Ishikawa (cell line): ENCODE measurements at regions not wholly inside any gene's neighbourhood (a gene's known extent, or its start where the extent isn't known, plus 50 kb on each side); places are given as distances from the start of the nearest gene placed in this dataset.

Experiments
- CEBPB ChIP-seq: IDR thresholded peaks from 2 replicates; pipeline ENCODE4 v1.6.1; 2012
- CREB1 ChIP-seq: IDR thresholded peaks from 2 replicates; pipeline ENCODE4 v1.6.1; 2012; ENCODE audit warnings: low read depth
- EGR1 ChIP-seq: IDR thresholded peaks from 2 replicates; pipeline ENCODE4 v1.6.1; 2012
- EP300 ChIP-seq: IDR thresholded peaks from 2 replicates; pipeline ENCODE4 v1.6.1; 2012; ENCODE audit warnings: borderline replicate concordance
- FOXM1 ChIP-seq: IDR thresholded peaks from 2 replicates; pipeline ENCODE4 v1.6.1; 2012; ENCODE audit warnings: low read depth, borderline replicate concordance
- MAX ChIP-seq: IDR thresholded peaks from 2 replicates; pipeline ENCODE4 v1.6.1; 2012
- NFIC ChIP-seq: IDR thresholded peaks from 2 replicates; pipeline ENCODE4 v1.6.1; 2012
- RAD21 ChIP-seq: IDR thresholded peaks from 2 replicates; pipeline ENCODE4 v1.6.1; 2012; ENCODE audit warnings: low read depth
- TAF1 ChIP-seq: IDR thresholded peaks from 2 replicates; pipeline ENCODE4 v1.6.1; 2012; ENCODE audit warnings: low read depth, mild to moderate bottlenecking
- TCF12 ChIP-seq: IDR thresholded peaks from 2 replicates; pipeline ENCODE4 v1.6.1; 2012; ENCODE audit warnings: low read depth
- TEAD4 ChIP-seq: IDR thresholded peaks from 2 replicates; pipeline ENCODE4 v1.6.1; 2012
- YY1 ChIP-seq: IDR thresholded peaks from 2 replicates; pipeline ENCODE4 v1.6.1; 2012; ENCODE audit warnings: low read depth
- ZBTB7A ChIP-seq: IDR thresholded peaks from 2 replicates; pipeline ENCODE4 v1.6.1; 2012; ENCODE audit warnings: low read depth
- TF ChIP-seq, protein P1 (sequence below): IDR thresholded peaks from 2 replicates; pipeline ENCODE4 v1.6.1; 2012
- TF ChIP-seq, protein P2 (sequence below): IDR thresholded peaks from 2 replicates; pipeline ENCODE4 v1.6.1; 2012; ENCODE audit warnings: low read depth, mild to moderate bottlenecking

GRCh38 chr3:33931512-33931911 is 133.1 kb downstream of the PDCD6IP start:
- TF ChIP-seq MAX (no peak), EGR1 (no peak), EP300 (no peak), YY1 (no peak), NFIC (no peak), ZBTB7A (no peak), RAD21 (no peak), TCF12 (no peak), TAF1 (no peak), TEAD4 (no peak), FOXM1 (no peak), CEBPB (no peak), CREB1 (no peak)
- TF ChIP-seq, protein P1, sequence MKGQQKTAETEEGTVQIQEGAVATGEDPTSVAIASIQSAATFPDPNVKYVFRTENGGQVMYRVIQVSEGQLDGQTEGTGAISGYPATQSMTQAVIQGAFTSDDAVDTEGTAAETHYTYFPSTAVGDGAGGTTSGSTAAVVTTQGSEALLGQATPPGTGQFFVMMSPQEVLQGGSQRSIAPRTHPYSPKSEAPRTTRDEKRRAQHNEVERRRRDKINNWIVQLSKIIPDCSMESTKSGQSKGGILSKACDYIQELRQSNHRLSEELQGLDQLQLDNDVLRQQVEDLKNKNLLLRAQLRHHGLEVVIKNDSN, result no peak
- TF ChIP-seq, protein P2, sequence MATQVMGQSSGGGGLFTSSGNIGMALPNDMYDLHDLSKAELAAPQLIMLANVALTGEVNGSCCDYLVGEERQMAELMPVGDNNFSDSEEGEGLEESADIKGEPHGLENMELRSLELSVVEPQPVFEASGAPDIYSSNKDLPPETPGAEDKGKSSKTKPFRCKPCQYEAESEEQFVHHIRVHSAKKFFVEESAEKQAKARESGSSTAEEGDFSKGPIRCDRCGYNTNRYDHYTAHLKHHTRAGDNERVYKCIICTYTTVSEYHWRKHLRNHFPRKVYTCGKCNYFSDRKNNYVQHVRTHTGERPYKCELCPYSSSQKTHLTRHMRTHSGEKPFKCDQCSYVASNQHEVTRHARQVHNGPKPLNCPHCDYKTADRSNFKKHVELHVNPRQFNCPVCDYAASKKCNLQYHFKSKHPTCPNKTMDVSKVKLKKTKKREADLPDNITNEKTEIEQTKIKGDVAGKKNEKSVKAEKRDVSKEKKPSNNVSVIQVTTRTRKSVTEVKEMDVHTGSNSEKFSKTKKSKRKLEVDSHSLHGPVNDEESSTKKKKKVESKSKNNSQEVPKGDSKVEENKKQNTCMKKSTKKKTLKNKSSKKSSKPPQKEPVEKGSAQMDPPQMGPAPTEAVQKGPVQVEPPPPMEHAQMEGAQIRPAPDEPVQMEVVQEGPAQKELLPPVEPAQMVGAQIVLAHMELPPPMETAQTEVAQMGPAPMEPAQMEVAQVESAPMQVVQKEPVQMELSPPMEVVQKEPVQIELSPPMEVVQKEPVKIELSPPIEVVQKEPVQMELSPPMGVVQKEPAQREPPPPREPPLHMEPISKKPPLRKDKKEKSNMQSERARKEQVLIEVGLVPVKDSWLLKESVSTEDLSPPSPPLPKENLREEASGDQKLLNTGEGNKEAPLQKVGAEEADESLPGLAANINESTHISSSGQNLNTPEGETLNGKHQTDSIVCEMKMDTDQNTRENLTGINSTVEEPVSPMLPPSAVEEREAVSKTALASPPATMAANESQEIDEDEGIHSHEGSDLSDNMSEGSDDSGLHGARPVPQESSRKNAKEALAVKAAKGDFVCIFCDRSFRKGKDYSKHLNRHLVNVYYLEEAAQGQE, result no peak

DNA sequence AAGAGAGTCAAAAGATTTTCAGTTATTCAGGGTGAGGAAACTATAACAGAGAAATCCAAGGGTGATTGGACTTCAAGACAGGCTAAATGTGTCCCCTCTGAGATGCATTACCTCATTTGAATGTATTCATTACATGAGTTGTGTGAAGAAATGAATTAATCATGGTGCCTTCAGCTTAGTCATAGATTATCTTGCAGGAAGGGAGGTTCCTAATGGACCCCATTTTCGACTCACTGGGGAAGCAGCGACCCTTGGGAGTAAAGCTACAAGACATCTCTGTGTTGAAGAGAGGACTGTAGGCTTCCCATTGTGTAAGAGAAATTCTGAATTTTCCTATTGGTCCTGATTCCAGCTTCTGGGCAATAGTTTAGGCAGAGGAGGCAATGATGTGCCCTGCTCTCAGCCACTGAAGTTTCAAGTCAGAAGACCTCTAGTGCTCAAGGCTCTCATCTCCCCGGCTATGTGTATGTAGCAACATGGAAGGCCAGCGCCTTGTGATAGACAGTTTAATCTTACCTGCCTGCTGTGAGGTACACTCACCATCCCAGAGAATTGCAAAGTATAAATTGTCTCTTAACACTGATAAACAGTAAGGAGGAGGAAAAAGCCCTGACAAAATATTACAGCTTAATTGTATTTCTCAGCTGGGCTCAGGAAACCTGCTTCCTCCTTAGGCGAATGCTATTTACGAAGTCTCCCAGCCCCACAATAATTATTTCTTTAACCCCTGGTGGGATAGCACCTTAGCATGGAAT is 133.8 kb downstream of the PDCD6IP start:
- TF ChIP-seq TEAD4 (no peak), EGR1 (no peak), MAX (no peak), TAF1 (no peak), RAD21 (no peak), EP300 (no peak), TCF12 (no peak), FOXM1 (no peak)
- TF ChIP-seq, protein P2, result no peak

DNA sequence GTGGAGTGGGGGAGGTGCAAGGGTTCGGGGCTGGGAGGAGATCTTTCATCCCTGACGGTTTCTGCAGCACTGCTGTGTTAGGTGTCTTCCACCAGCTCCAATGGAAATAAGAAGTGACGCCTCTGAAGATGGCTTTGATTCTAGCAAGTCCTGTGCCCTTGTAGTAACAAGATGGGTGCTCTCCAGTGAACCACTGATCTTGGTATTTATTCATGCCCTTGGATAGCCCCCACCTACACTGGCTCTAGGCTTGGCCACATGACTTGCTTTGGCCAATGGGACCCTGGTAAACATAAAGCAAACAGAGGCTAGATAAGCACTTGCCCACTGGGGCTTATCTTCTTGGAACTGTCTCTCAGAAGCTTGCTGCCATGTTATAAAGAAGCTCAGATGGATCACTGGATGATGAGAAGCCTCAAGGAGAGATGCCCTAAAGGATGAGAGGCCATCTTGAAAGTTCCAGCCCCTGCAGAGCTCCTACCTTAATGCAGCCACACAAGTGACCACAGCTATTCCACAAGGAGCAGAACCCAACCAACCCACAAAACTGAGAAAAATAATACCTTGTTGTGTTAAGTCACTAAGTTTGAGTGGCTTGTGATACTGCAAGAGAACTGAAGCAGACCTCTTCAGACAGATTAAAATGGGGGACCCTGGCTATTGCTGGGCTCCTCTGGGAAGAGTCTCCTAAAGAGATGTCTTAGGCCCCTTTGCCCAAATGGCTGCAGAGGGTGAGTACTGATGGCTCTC is 137.9 kb downstream of the PDCD6IP start:
- TF ChIP-seq EP300 (no peak), TCF12 (no peak), CREB1 (no peak), RAD21 (no peak), CEBPB (no peak), MAX (no peak), NFIC (no peak), FOXM1 (no peak), EGR1 (no peak), TEAD4 (no peak)
- TF ChIP-seq, protein P2, result no peak
- TF ChIP-seq, protein P1, result no peak
